AG09309 (cell line): ENCODE measurements at regions not wholly inside any gene's neighbourhood (a gene's known extent, or its start where the extent isn't known, plus 50 kb on each side); places are given as distances from the start of the nearest gene placed in this dataset.

Experiments
- DNase-seq: peaks from one replicate; pipeline ENCODE4 v3.0.0-alpha.2; 2010; ENCODE audit warnings: low read depth
- H3K4me3 ChIP-seq: 2 replicates; pipeline ENCODE4 v1.5.1; 2011; ENCODE audit warnings: mild to moderate bottlenecking, low read depth, low read length, moderate library complexity; ENCODE audit not compliant: control insufficient read depth
- CTCF ChIP-seq: IDR thresholded peaks from 2 replicates; pipeline ENCODE4 v1.5.1; 2011; ENCODE audit warnings: mild to moderate bottlenecking, low read depth, low read length, inconsistent platforms; ENCODE audit not compliant: insufficient read depth, control insufficient read depth; ENCODE audit errors: missing control alignments

- H3K4me3 ChIP-seq, result no peak overlapping the region
- TF ChIP-seq CTCF, result no peak
- DNase-seq, result no peak
Measured at GRCh38 chr14:42736408-42736807, 1129.7 kb downstream of the LRFN5 start.

- no peak for DNase-seq
- H3K4me3 ChIP-seq, result no peak overlapping the region
- TF ChIP-seq CTCF, result no peak
Measured at GRCh38 chr14:42734041-42734440, 1127.4 kb downstream of the LRFN5 start.

- DNase-seq, result no peak
- no peak for TF ChIP-seq CTCF
- no peak overlapping the region for H3K4me3 ChIP-seq
Measured at GRCh38 chr14:42732005-42732404, 1125.3 kb downstream of the LRFN5 start.

- no peak for DNase-seq
- TF ChIP-seq CTCF, result no peak
- no peak overlapping the region for H3K4me3 ChIP-seq
Measured at GRCh38 chr14:42731480-42731879, 1124.8 kb downstream of the LRFN5 start.

- H3K4me3 ChIP-seq, result no peak overlapping the region
- no peak for DNase-seq
- no peak for TF ChIP-seq CTCF
Measured at GRCh38 chr14:42729681-42730080, 1123.0 kb downstream of the LRFN5 start.

GRCh38 chr14:42719391-42719790, 1112.7 kb downstream of the LRFN5 start:
- DNase-seq, result no peak
- TF ChIP-seq CTCF, result no peak
- no peak overlapping the region for H3K4me3 ChIP-seq

GRCh38 chr14:42715316-42715715, 1108.6 kb downstream of the LRFN5 start:
- DNase-seq, result no peak
- TF ChIP-seq CTCF, result no peak
- H3K4me3 ChIP-seq, result no peak overlapping the region
